ENCODE measurements at regions not wholly inside any gene's neighbourhood (a gene's known extent, or its start where the extent isn't known, plus 50 kb on each side); places are given as distances from the start of the nearest gene placed in this dataset.

DNA sequence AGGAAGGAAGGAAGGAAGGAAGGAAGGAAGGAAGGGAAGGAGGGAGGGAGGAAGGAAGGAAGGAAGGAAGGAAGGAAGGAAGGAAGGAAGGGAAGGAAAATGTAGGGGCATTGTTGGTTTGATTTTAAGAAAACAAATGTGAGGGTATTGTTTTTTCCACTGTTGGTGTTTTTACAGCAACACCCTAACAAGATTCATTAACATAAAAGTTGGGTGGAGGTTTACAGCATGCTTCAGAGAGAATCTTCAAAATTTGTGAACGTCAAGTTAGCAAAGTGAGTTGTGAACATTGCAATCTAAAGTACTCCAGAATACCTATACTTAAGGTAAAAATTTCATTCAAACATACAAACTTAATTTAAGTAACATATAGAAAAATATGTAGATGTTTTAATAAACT lies 200.2 kb upstream of the ID4 start:
- Histone ChIP-seq H3K18ac (ENCODE audit: low read depth, low read length) (no peak overlapping the region), H2AK5ac (ENCODE audit: low read depth, low read length) (no peak overlapping the region), H2BK5ac (ENCODE audit: low read depth, low read length, poor library complexity, severe bottlenecking) (no peak overlapping the region), H4K20me1 (ENCODE audit: insufficient read depth, low read length) (no peaks in the 10 kb centered on the region), H2BK15ac (ENCODE audit: low read depth, low read length) (no peak overlapping the region), H3K79me1 (ENCODE audit: low read depth in 1 of 2, low read length in 2 of 2) (no peaks in the 10 kb centered on the region), H4K5ac (ENCODE audit: low read depth, low read length) (no peak overlapping the region), H3K36me3 (ENCODE audit: control insufficient read depth, insufficient read depth, low read length) (no peaks in the 10 kb centered on the region), H3K4me3 (ENCODE audit: insufficient read depth, low read depth, low read length) (no peak overlapping the region), H3K4me2 (ENCODE audit: low read depth, low read length) (no peak overlapping the region), H3K27me3 (ENCODE audit: control insufficient read depth, insufficient read depth, low read length) (no peaks in the 10 kb centered on the region), H3K14ac (replicated peaks; ENCODE audit: low read depth, low read length) (no peak overlapping the region), H3K9me1 (ENCODE audit: insufficient read depth, low read length) (no peaks in the 10 kb centered on the region), H2BK20ac (ENCODE audit: low read depth, low read length) (no peak overlapping the region), H3K9me3 (ENCODE audit: control insufficient read depth, insufficient read depth, low read length) (no peaks in the 10 kb centered on the region), H3K9ac (ENCODE audit: low read depth, low read length) (no peak overlapping the region), H4K91ac (ENCODE audit: insufficient read depth, low read depth, low read length) (no peak overlapping the region), H3K27ac (ENCODE audit: insufficient read depth, low read length) (no peak overlapping the region), H2AFZ (replicated peaks; ENCODE audit: low read length, poor library complexity) (no peak overlapping the region), H3K4ac (ENCODE audit: low read depth, low read length) (no peak overlapping the region), H2AK9ac (replicated peaks; ENCODE audit: low read depth, low read length, poor library complexity) (no peak overlapping the region), H3K56ac (ENCODE audit: extremely low read depth, insufficient read depth, low read length) (no peak overlapping the region), H2BK120ac (ENCODE audit: low read depth, low read length) (no peak overlapping the region), H3K4me1 (ENCODE audit: control insufficient read depth, insufficient read depth, low read length) (no peaks in the 10 kb centered on the region), H3K23ac (ENCODE audit: low read depth, low read length) (no peak overlapping the region), H4K8ac (ENCODE audit: low read depth in 2 of 2, low read length in 2 of 2) (no peak overlapping the region)
- in situ Hi-C loops (cut with MboI; ENCODE audit: low sequenced_read_pairs): no loop called here
- dilution Hi-C loops (cut with HindIII; ENCODE audit: low sequenced_read_pairs, unreplicated experiment): no loop called here
- TF ChIP-seq MAZ (IDR thresholded peaks at IDR 0.05; ENCODE audit: borderline replicate concordance, low read depth, low read length): no peak
- ChIA-PET CTCF (no interaction called here), POLR2A (ENCODE audit: unreplicated experiment) (no interaction called here)
- BruUV-seq (replicated peaks): no TSS peak
- intact Hi-C loops (cut with micrococcal nuclease): no loop called here
- ATAC-seq (ENCODE audit: low read depth) (no peak), DNase-seq (no peak)
- no CpG with 5 or more reads among the region's 1 CpG for WGBS, 2 experiments (ENCODE audit: extremely low coverage in 2 of 2, insufficient read length in 1 of 2)

Measured in IMR-90 (cell line).